ENCODE measurements at regions not wholly inside any gene's neighbourhood (a gene's known extent, or its start where the extent isn't known, plus 50 kb on each side); places are given as distances from the start of the nearest gene placed in this dataset.
A peak's percentile ranks its signal among the peaks of the same experiment; 100 is the strongest.

DNA sequence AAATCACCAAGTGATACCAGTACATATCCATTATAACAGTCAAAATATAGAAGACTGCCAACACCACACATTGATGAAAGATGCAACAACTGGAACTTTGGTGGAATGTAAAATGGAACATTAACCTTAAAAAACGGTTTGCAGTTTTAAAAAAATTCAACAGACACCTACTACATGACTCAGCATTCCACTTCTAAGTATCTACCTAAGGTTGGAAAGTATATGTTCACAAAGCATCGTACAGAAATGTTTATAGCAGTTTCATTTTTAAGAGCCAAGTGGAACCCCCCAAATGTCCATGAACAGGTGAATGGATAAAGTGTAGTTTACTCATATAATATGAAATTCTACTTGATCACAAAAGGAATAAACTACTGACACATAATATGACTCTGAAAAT is 314.7 kb upstream of the ARRDC4 start:
- 64% methylated on average over 2 of the region's 2 CpGs for WGBS (ENCODE audit: low lambda C conversion rate, missing lambda C conversion rate)
- DNase-seq (ENCODE audit: low spot score) = no peak
- no peak overlapping the region for H3K27ac ChIP-seq

DNA sequence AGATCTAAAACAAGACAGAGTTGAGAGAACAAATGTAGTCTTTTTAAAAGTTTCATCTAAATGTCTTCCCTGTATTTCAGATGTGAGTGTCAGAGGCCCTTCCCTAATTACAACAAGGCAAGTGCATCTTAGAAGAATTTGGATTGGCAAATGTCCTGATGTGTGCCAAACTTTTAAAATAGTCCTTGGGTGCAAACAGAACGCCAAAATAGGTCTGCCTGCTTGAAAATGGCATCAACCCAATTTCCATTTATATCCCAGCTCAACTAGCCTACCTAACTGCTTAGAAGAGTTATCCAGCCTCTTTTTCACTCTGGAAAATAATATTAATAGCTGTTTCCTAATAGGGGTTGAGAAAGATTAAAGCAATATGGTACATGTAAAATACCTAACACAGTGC is 311.8 kb upstream of the ARRDC4 start:
- H3K27ac ChIP-seq = no peak overlapping the region
- H3K4me2 ChIP-seq = no peak overlapping the region
- H2AFZ ChIP-seq = no peak overlapping the region
- DNase-seq (ENCODE audit: low spot score) = no peak
- no peaks in the 10 kb centered on the region for H3K9me3 ChIP-seq (ENCODE audit: low read depth)
- no peaks in the 10 kb centered on the region for H3K36me3 ChIP-seq (replicated peaks; ENCODE audit: insufficient read depth, low read depth)
- no peaks in the 10 kb centered on the region for H3K9me2 ChIP-seq (replicated peaks; ENCODE audit: insufficient read depth)
- 75% methylated on average over 1 of the region's 1 CpG for WGBS (ENCODE audit: low lambda C conversion rate, missing lambda C conversion rate)
- peaks cover 7% of the 10 kb centered on the region for H3K4me1 ChIP-seq (ENCODE audit: insufficient read depth)
- H4K20me1 ChIP-seq (ENCODE audit: insufficient read depth, poor library complexity, severe bottlenecking) = no peaks in the 10 kb centered on the region
- H3K79me2 ChIP-seq = no peaks in the 10 kb centered on the region
- peaks cover 20% of the 10 kb centered on the region for H3K27me3 ChIP-seq
- TF ChIP-seq EZH2phosphoT487 (IDR thresholded peaks at IDR 0.05; ENCODE audit: low read depth, severe bottlenecking, unreplicated experiment) (no peak), EZH2 (IDR thresholded peaks at IDR 0.05; ENCODE audit: borderline replicate concordance) (no peak)
- H3K4me3 ChIP-seq = no peak overlapping the region

More for the DNA sequence above, 314.7 kb upstream of the ARRDC4 start:
- no peaks in the 10 kb centered on the region for H3K79me2 ChIP-seq
- H4K20me1 ChIP-seq (ENCODE audit: insufficient read depth, poor library complexity, severe bottlenecking) = no peaks in the 10 kb centered on the region
- TF ChIP-seq, protein P1, sequence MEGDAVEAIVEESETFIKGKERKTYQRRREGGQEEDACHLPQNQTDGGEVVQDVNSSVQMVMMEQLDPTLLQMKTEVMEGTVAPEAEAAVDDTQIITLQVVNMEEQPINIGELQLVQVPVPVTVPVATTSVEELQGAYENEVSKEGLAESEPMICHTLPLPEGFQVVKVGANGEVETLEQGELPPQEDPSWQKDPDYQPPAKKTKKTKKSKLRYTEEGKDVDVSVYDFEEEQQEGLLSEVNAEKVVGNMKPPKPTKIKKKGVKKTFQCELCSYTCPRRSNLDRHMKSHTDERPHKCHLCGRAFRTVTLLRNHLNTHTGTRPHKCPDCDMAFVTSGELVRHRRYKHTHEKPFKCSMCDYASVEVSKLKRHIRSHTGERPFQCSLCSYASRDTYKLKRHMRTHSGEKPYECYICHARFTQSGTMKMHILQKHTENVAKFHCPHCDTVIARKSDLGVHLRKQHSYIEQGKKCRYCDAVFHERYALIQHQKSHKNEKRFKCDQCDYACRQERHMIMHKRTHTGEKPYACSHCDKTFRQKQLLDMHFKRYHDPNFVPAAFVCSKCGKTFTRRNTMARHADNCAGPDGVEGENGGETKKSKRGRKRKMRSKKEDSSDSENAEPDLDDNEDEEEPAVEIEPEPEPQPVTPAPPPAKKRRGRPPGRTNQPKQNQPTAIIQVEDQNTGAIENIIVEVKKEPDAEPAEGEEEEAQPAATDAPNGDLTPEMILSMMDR (IDR thresholded peaks at IDR 0.05; ENCODE audit: poor library complexity) = no peak
- TF ChIP-seq EZH2phosphoT487 (IDR thresholded peaks at IDR 0.05; ENCODE audit: low read depth, severe bottlenecking, unreplicated experiment) (no peak), EZH2 (IDR thresholded peaks at IDR 0.05; ENCODE audit: borderline replicate concordance) (no peak)
- no peak overlapping the region for H3K4me2 ChIP-seq
- H2AFZ ChIP-seq = no peak overlapping the region
- H3K27me3 ChIP-seq = no peaks in the 10 kb centered on the region
- H3K4me3 ChIP-seq = no peak overlapping the region
- no peaks in the 10 kb centered on the region for H3K9me3 ChIP-seq (ENCODE audit: low read depth)
- no peaks in the 10 kb centered on the region for H3K9me2 ChIP-seq (replicated peaks; ENCODE audit: insufficient read depth)
- no peaks in the 10 kb centered on the region for H3K36me3 ChIP-seq (replicated peaks; ENCODE audit: insufficient read depth, low read depth)
- no peaks in the 10 kb centered on the region for H3K4me1 ChIP-seq (ENCODE audit: insufficient read depth)

DNA sequence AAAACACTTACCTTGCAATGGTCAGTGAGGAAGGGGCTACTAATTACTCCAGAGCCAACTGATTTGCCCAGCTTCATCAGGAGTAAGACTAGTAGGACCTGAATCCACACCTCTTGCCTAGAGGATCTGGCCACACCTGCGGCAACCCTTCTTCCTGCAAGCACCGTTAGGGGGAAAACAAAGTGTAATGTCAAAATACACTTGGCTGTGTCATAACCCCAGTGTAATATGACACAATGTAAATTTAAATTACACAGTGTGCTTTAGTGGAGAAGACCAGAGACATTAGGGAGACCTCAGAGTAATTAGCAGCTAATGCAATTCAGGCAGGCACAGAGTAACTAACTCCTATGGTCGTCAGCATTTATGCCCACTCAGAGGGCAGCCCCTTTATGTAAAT is 308.5 kb upstream of the ARRDC4 start:
- H3K4me3 ChIP-seq = no peak overlapping the region
- H3K9me3 ChIP-seq (ENCODE audit: low read depth) = no peaks in the 10 kb centered on the region
- H2AFZ ChIP-seq = no peak overlapping the region
- no peaks in the 10 kb centered on the region for H3K9me2 ChIP-seq (replicated peaks; ENCODE audit: insufficient read depth)
- no peaks in the 10 kb centered on the region for H3K36me3 ChIP-seq (replicated peaks; ENCODE audit: insufficient read depth, low read depth)
- H4K20me1 ChIP-seq (ENCODE audit: insufficient read depth, poor library complexity, severe bottlenecking) = no peaks in the 10 kb centered on the region
- H3K4me2 ChIP-seq = peak overlapping the region; percentile 86
- H3K27ac ChIP-seq = no peak overlapping the region
- WGBS (ENCODE audit: low lambda C conversion rate, missing lambda C conversion rate) = 39% methylated on average over 3 of the region's 3 CpGs
- peaks cover 35% of the 10 kb centered on the region for H3K27me3 ChIP-seq
- H3K4me1 ChIP-seq (ENCODE audit: insufficient read depth) = peaks cover 7% of the 10 kb centered on the region
- no peak for DNase-seq (ENCODE audit: low spot score)
- no peaks in the 10 kb centered on the region for H3K79me2 ChIP-seq
- TF ChIP-seq, protein P1 (IDR thresholded peaks at IDR 0.05; ENCODE audit: poor library complexity) = no peak
- TF ChIP-seq EZH2phosphoT487 (IDR thresholded peaks at IDR 0.05; ENCODE audit: low read depth, severe bottlenecking, unreplicated experiment) = no peak
- no peak for TF ChIP-seq EZH2 (IDR thresholded peaks at IDR 0.05; ENCODE audit: borderline replicate concordance)

DNA sequence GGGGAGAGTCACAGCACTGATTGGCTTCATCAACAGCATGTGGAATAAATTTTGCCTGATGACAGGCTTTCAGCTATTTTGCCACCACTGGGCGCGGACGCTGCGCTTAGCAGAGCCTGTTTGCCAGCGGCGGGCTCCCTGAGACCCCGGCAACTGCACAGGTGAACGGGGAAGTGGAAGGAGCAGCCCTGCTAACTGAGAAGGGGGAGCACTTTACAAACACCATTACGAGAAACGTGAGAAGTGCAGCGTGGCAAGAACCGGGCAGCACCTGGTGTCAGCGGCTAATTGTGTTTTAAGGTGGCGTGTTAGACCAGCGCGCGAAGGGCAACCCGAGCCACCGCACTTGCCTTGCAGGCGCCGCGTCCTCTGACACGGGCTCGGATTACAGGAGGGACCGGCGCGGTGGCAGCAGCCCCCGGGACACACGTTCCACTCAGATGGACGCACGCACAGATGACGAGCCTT is 307.8 kb upstream of the ARRDC4 start:
- WGBS (ENCODE audit: low lambda C conversion rate, missing lambda C conversion rate) = 2% methylated on average over 32 of the region's 32 CpGs
- H3K4me3 ChIP-seq = peak overlapping the region; percentile 32
- no peaks in the 10 kb centered on the region for H3K9me3 ChIP-seq (ENCODE audit: low read depth)
- H3K4me2 ChIP-seq = peak overlapping the region; percentile 86
- H3K27me3 ChIP-seq = peaks cover 35% of the 10 kb centered on the region
- H3K4me1 ChIP-seq (ENCODE audit: insufficient read depth) = peaks cover 7% of the 10 kb centered on the region
- no peaks in the 10 kb centered on the region for H3K79me2 ChIP-seq
- H3K36me3 ChIP-seq (replicated peaks; ENCODE audit: insufficient read depth, low read depth) = no peaks in the 10 kb centered on the region
- DNase-seq (ENCODE audit: low spot score) = peak; percentile 19
- no peak overlapping the region for H3K27ac ChIP-seq
- peak overlapping the region; percentile 65 for H2AFZ ChIP-seq
- no peaks in the 10 kb centered on the region for H4K20me1 ChIP-seq (ENCODE audit: insufficient read depth, poor library complexity, severe bottlenecking)
- H3K9me2 ChIP-seq (replicated peaks; ENCODE audit: insufficient read depth) = no peaks in the 10 kb centered on the region
- TF ChIP-seq, protein P1 (IDR thresholded peaks at IDR 0.05; ENCODE audit: poor library complexity) = no peak
- TF ChIP-seq EZH2phosphoT487 (IDR thresholded peaks at IDR 0.05; ENCODE audit: low read depth, severe bottlenecking, unreplicated experiment) (no peak), EZH2 (IDR thresholded peaks at IDR 0.05; ENCODE audit: borderline replicate concordance) (no peak)
